ENCODE measurements at regions not wholly inside any gene's neighbourhood (a gene's known extent, or its start where the extent isn't known, plus 50 kb on each side); places are given as distances from the start of the nearest gene placed in this dataset.

GRCh38 chr3:84074767-84075166 lies 884.0 kb upstream of the CADM2 start:
- DNase-seq (ENCODE audit: low spot score) = no peak

- no peak for DNase-seq (ENCODE audit: low spot score)
These were observed 881.3 kb upstream of the CADM2 start for GRCh38 chr3:84077479-84077878.

DNA sequence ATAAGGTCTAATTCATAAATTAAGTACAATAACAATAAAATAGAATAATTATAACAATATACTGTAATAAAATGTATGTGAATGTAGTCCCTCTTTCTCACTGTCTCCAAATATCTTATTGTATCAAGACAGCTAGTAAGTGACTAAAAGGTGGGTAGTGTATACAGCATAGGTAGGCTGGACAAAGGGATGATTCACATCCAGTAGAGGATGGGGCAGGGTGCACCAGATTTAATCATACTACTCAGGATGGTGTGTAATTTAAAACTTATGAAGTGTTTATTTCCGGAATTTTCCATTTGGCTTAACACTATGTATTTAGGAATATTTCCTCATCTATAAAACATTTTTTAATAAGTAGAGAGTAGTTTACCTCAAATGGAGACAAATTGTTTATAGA lies 876.1 kb upstream of the CADM2 start:
- no peak for DNase-seq (ENCODE audit: low spot score)

- no peak for DNase-seq (ENCODE audit: low spot score)
These were observed 865.9 kb upstream of the CADM2 start for GRCh38 chr3:84092907-84093306.

- no peak for DNase-seq (ENCODE audit: low spot score)
These were observed 862.6 kb upstream of the CADM2 start for GRCh38 chr3:84096188-84096587.

GRCh38 chr3:84100861-84101260 lies 857.9 kb upstream of the CADM2 start:
- DNase-seq (ENCODE audit: low spot score) = no peak

GRCh38 chr3:84108442-84108971 lies 850.3 kb upstream of the CADM2 start:
- no peak for DNase-seq (ENCODE audit: low spot score)

DNA sequence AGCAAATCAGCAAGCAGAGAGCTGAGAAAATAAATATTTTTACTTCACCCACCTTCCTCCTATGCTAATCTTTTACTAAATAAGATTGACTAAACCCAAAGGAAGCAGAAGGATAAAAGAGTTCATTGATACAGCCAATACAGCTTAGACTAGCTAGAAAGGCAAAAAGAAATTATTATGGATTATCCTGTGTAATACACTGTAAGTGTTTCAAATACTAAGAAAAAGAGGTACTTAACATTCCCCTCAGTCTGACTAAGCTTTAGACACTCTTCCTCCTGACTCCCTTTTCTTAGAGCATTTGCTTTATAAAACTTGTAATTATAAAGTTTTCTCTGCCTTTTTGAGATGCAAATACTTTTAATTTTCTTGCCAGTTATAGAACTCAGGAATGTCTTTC lies 848.9 kb upstream of the CADM2 start:
- DNase-seq (ENCODE audit: low spot score) = no peak

GRCh38 chr3:84110787-84111186 lies 848.0 kb upstream of the CADM2 start:
- no peak for DNase-seq (ENCODE audit: low spot score)

- no peak for DNase-seq (ENCODE audit: low spot score)
These were observed 833.5 kb upstream of the CADM2 start for GRCh38 chr3:84125201-84125721.

- no peak for DNase-seq (ENCODE audit: low spot score)
These were observed 833.0 kb upstream of the CADM2 start for GRCh38 chr3:84125760-84126159.

- no peak for DNase-seq (ENCODE audit: low spot score)
These were observed 832.6 kb upstream of the CADM2 start for GRCh38 chr3:84126160-84126559.

DNA sequence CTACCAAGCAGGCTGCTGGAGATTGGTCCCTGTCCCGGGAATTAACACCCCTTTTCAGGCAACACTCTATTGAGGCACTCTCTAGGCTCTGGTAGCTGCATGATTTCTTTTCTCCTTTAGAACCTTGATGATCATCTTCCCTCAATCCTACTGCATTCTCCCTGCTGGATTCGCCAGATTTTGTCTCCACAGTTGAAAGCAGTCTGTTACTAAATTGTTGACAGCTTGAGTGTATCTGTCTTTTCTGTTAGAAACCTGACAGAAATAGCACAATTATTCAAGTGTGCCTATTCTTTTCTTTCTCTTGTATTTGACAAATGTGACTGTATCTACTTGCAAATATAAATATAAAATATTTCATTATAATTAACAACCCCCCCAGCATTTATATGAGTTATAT lies 830.8 kb upstream of the CADM2 start:
- no peak for DNase-seq (ENCODE audit: low spot score)

DNA sequence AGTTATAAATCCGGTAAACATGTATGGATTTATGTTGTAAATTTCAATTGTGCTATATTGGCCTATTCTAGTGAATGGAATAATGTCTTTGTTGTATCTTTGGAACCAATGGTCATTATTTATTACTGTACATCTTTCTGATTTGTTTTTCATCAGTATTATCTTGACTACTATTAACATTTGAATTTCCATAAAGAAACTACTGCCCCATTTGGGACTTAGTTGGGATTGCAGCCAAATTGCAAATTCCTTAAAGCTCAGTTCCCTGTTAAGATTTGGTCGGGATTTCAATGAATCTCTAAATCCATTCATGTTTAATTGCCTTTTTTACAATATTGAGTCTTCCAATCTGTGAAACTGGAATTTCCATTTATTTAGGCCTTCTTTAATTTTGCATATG lies 822.4 kb upstream of the CADM2 start:
- DNase-seq (ENCODE audit: low spot score) = no peak

GRCh38 chr3:84140631-84141030 lies 818.2 kb upstream of the CADM2 start:
- DNase-seq (ENCODE audit: low spot score) = no peak

GRCh38 chr3:84141571-84141970 lies 817.2 kb upstream of the CADM2 start:
- DNase-seq (ENCODE audit: low spot score) = no peak

DNA sequence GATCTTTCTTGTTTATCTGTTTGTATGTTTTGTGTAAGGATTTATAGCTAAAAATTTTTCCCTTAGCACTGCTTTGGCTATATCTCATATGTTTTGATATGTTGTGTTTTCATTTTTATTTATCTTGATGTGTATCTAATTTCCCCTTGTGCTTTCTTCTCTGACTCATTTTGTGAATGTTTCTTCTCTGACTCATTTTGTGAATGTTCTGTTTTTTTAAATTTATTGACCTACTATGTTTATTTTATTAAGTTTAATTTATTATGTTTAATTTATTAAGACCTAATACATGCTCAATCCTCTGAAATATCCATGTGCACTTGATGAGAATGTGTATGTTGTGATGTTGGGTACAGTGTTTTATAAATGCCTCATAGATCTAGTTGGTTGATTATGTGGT lies 793.5 kb upstream of the CADM2 start:
- no peak for DNase-seq (ENCODE audit: low spot score)

GRCh38 chr3:84175449-84175848 lies 783.3 kb upstream of the CADM2 start:
- DNase-seq (ENCODE audit: low spot score) = no peak

GRCh38 chr3:84184937-84185336 lies 773.9 kb upstream of the CADM2 start:
- no peak for DNase-seq (ENCODE audit: low spot score)

DNA sequence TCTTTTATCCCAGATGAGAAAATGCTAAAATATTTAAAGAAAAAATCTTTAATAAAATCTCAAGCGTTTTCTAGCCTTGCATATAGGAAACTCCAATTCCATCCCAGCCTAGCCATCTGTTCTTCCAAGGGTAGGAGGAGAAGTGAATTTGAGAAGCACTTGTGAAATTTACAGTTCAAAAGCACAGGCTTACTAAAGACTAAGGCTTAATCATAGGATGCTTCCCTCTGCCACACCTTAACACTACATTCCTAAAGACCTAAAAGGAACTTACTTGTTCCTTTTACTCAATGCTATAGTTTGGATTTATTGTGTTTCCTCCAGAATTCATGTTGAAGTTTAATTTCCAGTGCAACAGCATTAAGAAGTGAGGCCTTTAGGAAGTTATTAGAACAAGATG lies 764.8 kb upstream of the CADM2 start:
- no peak for DNase-seq (ENCODE audit: low spot score)

DNA sequence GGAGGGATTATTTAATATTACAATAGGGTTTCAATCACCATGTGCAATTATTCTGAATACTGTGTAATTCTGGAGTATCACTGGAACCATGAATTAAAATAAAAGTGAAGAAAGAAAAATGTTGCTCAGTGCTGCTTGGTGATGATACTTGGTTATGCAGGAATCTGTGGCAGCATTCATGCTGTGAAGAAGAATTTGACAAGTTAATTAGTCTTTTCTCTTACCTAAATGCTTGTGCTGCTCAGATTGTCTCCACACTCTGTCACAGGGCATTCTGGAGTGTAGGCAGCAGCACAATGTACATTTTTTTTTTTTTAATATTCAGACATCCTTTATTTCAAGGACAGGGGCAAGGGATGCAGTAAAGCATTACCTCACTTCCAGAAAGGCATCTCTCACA lies 749.3 kb upstream of the CADM2 start:
- no peak for DNase-seq (ENCODE audit: low spot score)

GRCh38 chr3:84223512-84223911 lies 735.3 kb upstream of the CADM2 start:
- no peak for DNase-seq (ENCODE audit: low spot score)

DNA sequence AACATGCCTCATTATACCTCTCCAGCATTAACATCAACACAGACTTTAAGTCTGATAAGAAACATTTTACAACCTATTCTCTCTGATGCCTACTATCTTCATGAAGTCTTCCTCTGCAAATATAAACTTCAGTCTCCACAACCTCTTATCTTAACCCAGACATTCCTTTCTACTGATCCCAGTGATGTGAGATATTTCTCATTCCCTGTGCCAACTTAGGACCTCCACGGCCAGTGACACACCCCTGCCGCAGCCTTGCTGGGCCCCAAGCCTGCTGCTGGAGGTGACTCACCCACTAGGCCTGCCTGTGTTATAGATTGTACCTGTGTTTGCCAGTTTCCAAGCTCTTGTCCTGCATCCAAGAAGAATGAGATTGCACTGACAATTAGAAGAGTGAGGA lies 734.5 kb upstream of the CADM2 start:
- DNase-seq (ENCODE audit: low spot score) = no peak

DNA sequence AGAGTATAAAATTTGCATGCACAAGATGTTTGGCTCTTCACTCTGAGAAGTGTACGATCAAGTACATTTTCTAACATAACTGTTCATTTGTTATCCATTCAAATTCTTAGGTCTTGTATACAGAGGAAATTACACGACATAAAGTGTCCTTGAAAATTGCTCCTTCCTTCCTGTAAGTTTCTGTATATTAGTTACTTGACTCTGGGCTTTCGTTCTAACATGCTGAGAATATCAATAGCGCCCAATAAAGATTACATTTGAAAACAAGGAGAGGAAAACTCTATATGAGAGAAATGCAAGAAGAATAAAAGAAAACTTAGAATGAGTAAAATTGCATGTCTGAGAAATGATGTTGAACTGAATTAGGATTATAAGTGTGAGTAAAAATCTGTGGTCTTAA lies 722.5 kb upstream of the CADM2 start:
- DNase-seq (ENCODE audit: low spot score) = no peak

DNA sequence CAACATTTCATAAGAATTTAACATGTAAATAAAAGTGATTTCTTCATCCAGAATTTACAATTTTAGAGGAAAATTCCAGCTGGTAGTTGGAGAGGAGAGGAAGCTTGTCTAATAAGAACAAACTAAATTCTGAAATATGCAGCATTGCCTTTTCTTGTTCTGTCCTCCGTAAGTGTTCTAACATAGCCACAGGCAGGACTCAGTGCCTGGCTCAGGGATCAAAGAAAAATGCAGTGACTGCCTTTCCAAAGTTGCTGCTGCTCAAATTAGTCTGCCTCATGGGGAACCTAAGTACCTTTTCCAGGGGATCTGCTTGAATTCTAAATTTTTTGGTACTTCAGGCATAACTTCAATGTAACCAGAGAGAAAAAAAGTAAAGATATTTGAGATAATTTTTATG lies 713.0 kb upstream of the CADM2 start:
- DNase-seq (ENCODE audit: low spot score) = no peak
